Endothelial cell of hepatic sinusoid (primary cell): ENCODE measurements at regions not wholly inside any gene's neighbourhood (a gene's known extent, or its start where the extent isn't known, plus 50 kb on each side); places are given as distances from the start of the nearest gene placed in this dataset.

Experiments used
- in situ Hi-C: cut with HindIII; loops from 2 replicates; pipeline ENCODE4 v1.10.0; 2017; ENCODE audit warnings: low sequenced_read_pairs

DNA sequence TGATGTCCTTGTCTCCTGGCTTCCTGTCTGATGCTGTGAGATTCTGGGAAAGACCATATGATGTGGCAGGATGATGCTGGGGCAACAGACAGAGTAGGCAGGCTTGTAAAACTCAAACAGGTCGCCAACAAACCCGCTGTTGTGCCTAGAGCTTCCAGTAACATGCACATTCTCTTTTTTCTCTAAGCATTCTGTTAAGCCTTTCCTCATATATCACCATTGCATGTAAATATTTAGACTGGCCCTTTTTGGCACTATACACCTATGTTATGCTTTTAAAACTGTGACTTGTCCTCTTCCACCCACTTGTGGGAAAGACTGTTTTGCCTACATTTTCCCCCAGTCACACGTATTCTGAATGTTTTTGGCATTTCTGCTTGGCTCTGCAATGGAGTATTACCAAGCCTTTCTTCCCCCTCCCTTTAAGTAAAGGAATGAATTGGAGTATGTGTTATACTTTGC lies 250.4 kb upstream of the TANK start:
- in situ Hi-C loops, result no loop called here

DNA sequence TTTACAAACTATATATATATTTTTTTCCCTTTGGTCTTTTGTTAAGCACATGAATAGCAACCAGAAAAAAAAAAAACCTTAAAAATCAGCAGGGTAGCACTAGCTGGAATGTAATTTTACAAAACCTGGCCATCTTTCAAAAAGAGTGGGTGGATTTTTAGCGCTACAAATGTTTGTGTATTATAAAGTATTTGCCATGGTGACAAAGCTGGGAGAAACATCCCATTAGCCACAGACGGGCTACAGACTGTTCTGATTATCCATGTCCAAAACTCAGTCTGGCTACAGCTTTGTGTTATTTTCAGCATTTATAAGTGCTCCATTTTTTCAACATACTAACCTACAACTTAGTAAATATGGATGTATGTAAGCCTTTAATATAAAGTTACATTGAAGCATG lies 249.5 kb upstream of the TANK start:
- in situ Hi-C loops, result no loop called here

DNA sequence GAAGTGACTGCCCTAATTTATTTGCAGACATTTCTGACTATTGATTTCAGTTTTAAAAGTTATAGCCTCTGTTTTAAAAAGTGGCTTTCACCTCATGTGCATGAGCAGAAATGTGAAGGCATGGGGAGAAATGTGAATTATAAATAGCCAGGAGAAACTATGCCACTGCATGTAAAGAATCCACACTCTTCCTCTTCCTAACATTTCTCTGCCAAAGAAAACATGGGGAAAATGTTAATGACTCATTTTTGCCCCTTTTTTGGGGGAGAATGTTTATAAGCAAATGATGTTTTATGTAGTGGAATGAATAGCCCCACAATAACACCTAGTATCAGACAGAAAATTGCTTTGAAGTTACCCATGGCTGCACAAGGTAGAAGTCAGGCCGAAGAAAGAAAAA lies 249.0 kb upstream of the TANK start:
- in situ Hi-C loops, result no loop called here

DNA sequence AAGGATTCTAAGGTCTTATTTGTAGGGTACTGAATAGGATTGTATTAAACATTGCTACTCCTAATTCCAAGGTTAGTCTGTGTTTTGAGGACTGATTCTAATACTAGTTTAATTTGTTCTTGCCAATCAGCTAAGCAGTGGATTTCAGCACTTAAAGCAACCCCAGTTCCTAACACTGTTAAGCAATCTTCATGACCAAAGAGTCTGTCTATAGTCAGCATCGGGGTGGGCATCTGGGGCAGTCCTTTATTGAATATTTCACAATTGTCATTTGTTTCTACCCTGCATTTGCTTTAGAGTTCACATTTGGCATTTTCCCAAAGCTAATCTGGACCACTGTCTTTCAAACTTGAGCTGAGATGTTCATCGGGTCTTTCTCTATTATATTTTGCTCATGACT lies 248.0 kb upstream of the TANK start:
- in situ Hi-C loops, result no loop called here

DNA sequence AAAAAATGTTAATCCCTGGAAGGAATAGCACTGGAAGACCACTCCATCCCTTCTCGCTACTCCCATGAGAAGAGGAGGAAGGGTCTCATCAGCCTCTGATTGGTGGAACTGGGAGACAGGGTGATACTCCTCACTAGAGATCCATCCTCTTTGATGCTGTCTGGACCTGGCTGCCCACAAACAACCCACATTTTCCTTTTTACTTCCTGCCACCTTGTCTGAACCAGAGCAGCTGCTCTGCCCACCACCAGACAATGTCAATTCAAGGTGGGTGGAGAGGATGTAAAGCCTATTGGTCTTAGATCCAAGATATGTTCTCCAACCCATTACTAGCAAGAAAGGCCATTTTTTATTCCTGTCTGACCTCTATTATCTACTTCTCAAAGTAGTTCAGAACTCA lies 246.9 kb upstream of the TANK start:
- in situ Hi-C loops, result no loop called here

DNA sequence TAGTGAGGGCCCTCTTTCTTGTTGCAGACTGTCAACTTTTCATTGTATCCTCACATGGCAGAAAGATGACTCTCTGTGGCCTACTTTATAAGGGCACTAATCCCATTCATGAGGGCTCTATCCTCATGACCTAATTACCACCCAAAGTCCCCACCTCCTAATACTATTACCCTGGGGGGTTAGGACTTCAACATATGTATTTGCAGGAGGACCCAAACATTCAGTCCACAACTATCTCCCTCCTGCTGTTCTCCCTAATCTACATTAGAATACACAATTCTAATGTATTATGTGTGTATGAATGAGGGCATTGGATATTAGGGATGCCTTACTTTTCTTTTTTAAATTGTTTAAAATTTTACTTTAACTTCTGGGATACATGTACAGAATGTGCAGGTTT lies 246.0 kb upstream of the TANK start:
- in situ Hi-C loops, result no loop called here

DNA sequence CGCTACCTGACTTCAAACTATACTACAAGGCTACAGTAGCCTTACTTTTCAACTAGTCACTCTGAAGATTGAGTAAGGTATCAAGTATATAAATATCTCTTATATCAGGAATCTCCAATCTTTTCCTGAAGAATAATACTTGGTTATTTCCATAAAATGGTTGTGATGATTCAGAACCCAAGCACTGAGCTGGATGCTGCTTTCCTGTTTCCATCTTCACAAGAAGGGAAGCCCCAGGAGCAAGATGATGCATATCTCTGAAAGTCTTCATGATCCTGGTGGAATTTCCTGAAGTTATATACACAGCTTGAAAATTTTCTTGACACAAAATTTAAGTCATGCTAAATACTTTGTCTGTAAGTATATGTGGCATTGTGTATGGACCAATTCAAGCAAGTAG lies 243.9 kb upstream of the TANK start:
- in situ Hi-C loops, result no loop called here

DNA sequence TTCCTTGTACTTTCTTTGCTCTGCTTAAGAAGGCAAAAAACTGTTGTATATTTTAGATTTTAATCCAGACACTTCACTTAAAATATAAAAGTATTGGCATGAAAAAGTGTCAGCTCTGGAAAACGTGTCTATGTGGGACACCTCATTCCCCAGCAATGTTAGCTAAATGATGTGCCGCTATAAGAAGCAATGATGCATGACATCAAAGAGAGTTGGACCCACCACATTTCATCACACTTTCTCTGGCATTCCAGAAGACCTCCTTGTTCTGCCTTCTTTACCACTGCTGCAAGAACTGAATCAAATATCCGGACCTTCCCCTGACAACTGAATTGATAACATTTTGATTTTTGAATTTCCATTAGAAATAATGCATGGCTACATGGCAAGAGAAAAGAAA lies 242.4 kb upstream of the TANK start:
- in situ Hi-C loops, result no loop called here

DNA sequence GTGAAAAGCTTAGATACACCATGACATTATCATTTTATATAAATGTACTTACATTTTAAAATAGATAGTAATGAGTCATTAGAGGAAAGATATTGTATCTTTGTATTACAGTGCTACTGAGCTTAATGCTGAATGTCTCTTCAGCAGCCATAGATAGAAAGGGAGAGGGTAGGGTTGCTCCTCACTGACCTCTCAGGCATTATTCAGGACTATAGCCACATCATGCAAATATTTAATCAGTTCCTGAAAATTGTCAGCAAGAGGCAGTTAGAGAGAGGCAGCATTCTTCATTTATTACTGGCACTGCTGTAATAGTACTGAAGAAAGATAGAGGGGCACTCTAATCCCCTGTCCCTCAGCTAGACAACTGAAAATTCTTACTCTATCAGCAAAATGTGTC lies 242.0 kb upstream of the TANK start:
- in situ Hi-C loops, result no loop called here

DNA sequence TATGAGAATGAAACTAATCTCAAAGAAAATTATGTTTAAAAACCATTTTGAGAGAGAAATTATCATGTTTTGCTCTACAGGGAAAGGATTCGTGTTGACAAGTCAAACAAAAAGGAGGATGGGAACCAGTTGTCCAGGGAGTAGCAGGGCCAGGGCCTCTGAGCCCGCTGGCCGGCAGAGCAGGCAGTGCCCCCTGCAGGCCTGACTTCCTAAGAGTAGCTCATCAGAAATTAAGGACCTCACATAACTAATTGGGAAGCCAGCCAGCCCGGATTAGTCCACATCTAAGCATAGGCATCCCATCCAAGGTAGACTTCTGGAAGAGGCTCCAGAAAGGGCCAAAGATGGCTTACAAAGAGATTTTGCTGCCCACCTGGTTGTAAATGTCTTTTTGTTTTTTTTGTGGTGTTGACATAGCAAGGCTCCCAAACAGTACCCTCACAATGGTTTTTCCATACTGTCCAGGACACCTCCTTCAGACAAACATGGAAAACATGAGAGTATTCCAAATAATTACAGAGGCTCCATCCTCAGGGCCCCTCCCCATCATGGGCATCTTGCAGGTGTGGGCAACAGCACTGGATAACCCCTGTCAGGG lies 241.2 kb upstream of the TANK start:
- in situ Hi-C loops, result no loop called here

DNA sequence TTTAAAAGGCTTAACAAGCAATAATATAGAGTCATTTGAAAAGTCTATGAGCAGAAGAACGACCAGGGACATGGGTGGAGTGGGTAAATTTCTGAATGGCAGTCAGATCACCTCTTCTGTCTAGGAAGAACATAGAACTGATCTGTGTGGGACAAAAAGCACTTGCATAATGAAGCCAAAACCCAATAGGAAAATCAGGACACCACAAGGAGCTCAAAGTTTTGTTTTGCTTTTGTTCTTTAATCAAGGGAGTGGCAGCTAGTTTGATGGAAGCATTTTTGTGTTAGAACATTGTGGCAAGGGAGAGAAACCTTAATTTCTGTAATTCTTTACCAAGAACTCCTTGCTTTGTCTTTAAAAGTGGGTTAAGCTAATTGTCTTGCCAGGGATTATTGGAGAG lies 240.2 kb upstream of the TANK start:
- in situ Hi-C loops, result no loop called here

DNA sequence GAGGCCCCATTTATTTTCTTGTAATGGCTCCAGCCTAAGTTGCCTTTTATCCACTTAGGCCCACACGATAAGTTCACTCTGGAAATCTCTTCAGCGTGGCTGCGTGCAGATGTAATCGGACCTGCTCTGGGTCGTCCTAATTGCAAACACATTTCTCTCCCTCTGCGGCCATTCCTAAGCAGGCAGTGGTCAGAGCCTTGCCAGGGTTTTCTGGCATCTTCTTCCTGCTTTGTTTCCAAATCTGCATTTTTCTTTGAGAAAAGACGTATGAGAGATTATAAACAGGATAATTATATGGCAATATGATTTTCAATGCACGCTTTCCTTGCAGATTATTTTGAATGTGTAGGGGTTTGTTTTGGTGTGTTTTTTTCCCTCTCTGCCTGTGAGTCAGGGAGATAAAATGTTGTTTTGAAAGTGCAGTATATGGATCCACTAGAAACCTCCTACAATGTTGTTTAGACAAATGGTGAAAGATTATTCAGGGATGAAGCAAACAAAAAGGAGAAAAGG lies 239.4 kb upstream of the TANK start:
- in situ Hi-C loops, result no loop called here

DNA sequence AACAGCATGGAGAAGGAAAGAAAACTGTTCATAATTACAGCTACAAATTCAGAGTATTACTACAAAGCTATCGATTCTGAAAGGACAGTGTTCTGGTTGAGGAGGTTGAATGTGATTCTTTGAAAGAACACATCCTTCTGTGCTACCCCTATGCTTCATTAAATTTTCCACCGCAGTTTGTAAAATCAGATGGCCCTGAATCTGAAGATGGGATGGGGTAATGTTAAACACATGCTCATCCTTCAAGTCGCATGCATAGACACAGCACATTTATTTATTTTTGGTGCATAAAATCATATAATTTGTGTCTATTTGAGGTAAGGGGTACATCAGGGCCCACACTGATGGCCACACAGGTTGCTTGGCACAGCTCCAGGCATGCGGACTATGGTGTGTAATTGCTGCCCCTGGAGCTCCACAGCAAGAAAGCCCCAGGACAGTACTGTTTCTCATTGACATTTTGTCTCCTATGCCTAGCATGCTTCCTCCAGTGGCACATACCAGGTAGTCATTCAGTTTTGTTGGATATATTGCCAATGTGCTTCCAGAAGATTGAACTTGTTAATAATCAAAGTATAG lies 238.8 kb upstream of the TANK start:
- in situ Hi-C loops, result no loop called here

DNA sequence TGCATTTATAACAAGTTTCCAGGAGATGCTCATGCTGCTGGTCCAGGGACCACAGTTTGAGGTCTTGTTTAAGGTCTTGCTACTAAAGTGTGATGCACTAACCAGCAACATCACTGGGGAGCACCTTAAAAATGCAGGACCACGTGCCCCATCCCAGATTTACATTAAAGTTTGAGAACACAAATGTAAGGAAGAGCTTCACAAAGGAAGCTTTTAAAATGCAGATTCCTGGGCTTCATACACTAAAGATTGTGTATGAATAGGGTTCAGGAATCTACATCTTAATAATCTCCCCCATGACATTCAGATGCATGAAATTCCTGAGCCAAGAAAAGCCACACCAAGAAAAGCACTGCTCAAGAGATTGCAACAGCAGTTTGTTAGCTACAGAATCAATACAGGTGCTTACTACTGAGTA lies 235.3 kb upstream of the TANK start:
- in situ Hi-C loops, result no loop called here

DNA sequence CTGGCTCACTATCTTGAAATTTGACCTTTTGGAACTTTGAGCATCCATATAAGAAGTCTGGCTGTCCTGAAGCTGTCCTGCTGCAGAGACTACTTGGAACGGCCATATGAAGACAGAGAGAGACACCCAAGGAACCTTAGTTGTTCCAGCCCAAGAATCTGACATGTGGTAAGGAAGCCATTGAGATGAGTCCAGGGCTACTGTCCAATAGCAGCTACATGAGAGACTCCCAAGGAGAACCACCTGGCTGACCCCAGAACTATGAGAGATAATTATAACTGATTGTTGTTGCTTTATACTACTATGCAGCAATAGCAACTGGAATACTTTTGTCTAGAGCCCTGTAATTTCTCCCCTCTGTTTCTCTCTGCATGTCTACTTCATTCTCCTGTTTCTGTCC lies 234.3 kb upstream of the TANK start:
- in situ Hi-C loops, result no loop called here

DNA sequence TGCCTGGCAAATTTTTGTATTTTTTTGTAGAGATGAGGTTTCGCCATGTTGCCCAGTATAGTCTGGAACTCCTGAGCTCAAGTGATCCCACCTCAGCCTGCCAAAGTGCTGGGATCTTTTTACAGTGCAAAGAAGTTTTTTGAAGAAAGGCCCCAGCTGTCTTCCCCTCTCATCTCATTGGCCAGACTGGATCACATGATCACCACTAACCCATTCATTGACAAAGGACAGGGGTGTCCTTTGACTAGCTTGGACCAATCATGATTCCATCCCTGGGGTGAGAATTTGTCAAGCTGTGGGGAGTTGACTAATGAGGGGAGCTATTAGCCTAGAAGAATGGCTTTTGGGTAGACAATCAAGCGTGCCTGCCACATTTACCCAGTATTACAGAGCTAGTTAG lies 232.9 kb upstream of the TANK start:
- in situ Hi-C loops, result no loop called here

DNA sequence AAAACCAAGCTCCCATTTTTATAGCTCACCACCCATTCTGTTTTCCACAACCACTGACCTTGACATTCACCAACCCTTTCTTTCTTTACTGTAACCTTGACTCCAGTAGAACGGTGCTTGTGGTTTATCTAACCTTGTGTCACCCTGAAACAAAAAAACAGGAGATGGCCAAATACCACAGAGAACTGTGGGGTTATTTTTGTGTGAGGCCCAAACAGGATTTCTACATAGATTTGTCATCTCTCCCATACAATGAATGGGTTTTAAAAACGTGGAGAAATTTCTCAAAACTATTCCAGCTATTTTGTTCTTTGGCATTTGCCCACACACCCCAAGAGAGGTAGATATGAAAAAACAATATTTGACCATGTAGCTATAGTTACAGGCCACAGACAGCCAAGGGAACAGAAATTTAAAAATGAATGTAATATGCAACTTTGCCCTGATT lies 231.3 kb upstream of the TANK start:
- in situ Hi-C loops, result no loop called here

DNA sequence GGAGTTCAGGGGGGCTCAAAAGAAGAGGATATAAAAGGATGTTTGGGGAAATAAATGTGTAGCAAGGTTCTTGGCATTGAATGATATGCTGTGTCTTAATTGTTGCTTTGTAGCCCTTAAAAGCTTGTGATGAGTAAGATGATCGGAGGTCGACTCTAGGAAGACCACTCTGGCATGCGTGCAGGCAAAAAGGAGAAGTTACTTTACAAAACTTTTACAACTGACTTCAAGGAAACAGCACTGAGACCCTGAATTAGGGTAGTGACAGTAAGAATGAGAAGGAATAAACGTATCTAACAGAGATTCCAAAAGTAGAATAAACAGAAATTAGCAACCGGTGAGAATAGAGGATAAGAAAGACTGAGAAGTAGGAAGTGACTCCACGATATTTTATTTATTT lies 228.7 kb upstream of the TANK start:
- in situ Hi-C loops, result no loop called here

DNA sequence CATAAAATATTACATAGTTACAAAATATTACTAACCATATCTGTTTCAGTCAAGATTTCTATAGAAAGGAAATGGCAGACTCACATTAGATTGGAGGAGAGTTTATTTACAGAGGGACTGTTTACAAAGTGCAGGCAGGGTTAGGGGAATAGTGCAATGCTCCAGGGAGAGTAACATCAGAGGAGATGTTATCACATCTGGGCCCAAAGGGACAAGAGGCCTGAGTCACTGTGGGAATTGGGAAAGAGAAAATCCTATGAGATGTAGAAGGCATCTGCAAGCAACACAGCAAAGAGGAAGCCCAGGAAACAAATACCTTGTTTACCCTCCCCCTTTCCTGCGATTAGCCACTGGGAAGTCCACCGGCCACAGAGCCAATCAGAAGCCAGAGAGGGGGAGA lies 227.3 kb upstream of the TANK start:
- in situ Hi-C loops, result no loop called here

DNA sequence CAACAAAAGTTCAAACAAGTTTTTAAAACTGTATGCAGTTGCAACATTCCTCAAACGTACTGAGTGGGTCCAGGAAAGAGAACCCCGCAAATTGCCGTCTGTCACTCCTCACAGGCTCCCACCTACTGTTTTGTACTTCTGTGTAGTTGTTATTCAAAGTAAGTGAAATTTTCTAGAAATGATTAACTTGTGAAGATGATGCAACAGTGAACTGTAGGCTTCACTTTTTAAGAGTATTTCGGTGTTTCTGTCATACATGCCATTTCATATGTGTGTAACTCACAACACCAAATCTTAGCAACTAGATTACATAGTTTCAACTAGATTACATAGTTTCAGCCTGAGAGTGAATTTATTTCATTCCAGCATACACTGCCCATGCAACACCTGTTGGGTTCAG lies 226.0 kb upstream of the TANK start:
- in situ Hi-C loops, result no loop called here

DNA sequence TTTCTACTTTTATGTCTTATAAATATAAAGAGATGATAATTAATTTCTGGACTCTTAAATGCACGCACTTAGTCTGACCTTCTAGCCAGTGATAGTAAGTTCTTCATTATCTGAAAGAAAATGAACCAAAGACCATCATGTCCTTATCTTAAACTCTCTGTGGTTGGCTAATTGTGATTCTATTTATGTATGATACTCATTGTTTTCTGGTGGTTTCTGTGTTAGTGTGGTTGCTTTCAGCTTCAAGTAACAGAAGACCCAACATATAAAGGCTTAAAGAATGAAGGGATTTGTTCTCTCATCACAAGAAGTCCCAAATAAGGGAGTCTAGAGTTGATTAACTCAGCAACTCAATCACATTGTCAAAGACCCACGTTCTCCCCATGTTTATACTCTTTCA lies 225.2 kb upstream of the TANK start:
- in situ Hi-C loops, result no loop called here

DNA sequence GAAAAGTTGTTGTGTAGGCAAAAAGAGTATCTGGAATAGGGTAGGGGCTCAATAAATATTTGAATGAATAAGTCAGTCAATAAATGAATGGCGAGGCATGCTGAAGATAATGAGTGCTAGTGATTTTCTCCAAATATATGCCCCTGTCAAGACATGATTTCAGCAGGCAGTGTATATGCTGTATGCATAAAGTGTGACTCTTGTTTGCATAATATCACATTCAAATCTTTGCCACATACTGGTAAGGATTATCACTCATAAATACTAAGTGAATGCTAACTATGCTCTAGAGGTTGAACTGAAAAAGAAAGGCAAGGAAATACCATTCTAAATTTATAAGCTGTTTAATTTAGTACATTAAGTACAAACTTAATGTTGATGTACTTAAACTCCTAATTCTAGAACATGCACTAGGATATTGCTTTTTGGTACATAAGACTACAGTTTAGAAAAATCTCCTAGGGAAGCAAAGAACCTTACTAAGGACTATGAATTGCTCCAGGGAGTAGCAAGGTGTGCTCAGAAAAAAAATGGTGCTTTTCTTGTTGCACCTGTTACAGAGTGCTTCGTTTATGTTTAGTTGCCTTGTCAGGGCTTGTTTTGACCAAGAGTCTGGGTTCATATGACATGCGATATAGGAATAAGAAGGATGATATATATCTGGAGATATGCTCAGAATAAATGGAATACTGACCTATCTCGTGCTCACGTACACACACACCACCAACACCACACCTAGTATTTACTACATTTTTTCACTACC lies 224.0 kb upstream of the TANK start:
- in situ Hi-C loops, result no loop called here
